HepG2 (cell line): ENCODE measurements at regions not wholly inside any gene's neighbourhood (a gene's known extent, or its start where the extent isn't known, plus 50 kb on each side); places are given as distances from the start of the nearest gene placed in this dataset.

Source experiments
- HDAC2 ChIP-seq: sonication (generic); formaldehyde crosslinking; IDR thresholded peaks from 2 replicates; pipeline ENCODE4 v1.4.0; 2020; ENCODE audit warnings: missing genetic modification reagents
- SIN3A ChIP-seq: IDR thresholded peaks from 2 replicates; pipeline ENCODE4 v1.6.1; 2011; ENCODE audit warnings: low read depth, mild to moderate bottlenecking, control low read depth, low read length, borderline replicate concordance
- TCF7L2 ChIP-seq: IDR thresholded peaks from 2 replicates; pipeline ENCODE4 v1.6.1; 2011; ENCODE audit warnings: mild to moderate bottlenecking, low read depth, low read length, moderate library complexity
- ZNF510 ChIP-seq: sonication (generic); formaldehyde crosslinking; IDR thresholded peaks from 2 replicates; pipeline ENCODE4 v1.4.0; 2020; ENCODE audit warnings: low read depth, mild to moderate bottlenecking, missing genetic modification reagents
- TF ChIP-seq, protein P1 (sequence below): sonication (generic); formaldehyde crosslinking; IDR thresholded peaks from 2 replicates; pipeline ENCODE4 v1.9.0; 2022; ENCODE audit warnings: missing genetic modification reagents, mild to moderate bottlenecking, borderline replicate concordance
- TF ChIP-seq, protein P2 (sequence below): sonication (generic); formaldehyde crosslinking; IDR thresholded peaks from 2 replicates; pipeline ENCODE4 v1.5.0; 2020; ENCODE audit warnings: mild to moderate bottlenecking, missing genetic modification reagents, moderate library complexity
- TF ChIP-seq, protein P3 (sequence below): IDR thresholded peaks from 2 replicates; pipeline ENCODE4 v1.6.1; 2012; ENCODE audit warnings: inconsistent platforms

DNA sequence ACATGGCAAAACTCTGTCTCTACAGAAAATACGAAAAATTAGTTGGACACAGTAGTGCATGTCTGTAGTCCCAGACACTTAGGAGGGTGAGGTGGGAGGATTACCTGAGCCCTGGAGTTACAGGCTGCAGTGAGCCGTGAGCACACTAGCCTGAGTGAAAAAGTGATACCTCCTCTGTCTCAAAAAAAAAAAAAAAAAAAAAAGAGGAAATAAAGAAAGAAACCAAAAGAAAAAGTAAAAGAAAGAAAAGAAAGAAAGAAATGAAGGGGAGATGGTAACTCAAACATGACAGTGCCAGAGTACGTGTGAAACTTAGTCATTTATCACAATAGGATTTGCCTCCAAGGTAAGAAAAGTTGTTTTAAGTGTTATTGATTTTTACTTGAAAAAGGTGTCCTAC lies 407.0 kb upstream of the MGAT4C start:
- TF ChIP-seq HDAC2 (CRISPR knock-in tag): no peak
- TF ChIP-seq, protein P1, sequence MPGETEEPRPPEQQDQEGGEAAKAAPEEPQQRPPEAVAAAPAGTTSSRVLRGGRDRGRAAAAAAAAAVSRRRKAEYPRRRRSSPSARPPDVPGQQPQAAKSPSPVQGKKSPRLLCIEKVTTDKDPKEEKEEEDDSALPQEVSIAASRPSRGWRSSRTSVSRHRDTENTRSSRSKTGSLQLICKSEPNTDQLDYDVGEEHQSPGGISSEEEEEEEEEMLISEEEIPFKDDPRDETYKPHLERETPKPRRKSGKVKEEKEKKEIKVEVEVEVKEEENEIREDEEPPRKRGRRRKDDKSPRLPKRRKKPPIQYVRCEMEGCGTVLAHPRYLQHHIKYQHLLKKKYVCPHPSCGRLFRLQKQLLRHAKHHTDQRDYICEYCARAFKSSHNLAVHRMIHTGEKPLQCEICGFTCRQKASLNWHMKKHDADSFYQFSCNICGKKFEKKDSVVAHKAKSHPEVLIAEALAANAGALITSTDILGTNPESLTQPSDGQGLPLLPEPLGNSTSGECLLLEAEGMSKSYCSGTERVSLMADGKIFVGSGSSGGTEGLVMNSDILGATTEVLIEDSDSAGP (CRISPR knock-in tag): no peak
- TF ChIP-seq, protein P2, sequence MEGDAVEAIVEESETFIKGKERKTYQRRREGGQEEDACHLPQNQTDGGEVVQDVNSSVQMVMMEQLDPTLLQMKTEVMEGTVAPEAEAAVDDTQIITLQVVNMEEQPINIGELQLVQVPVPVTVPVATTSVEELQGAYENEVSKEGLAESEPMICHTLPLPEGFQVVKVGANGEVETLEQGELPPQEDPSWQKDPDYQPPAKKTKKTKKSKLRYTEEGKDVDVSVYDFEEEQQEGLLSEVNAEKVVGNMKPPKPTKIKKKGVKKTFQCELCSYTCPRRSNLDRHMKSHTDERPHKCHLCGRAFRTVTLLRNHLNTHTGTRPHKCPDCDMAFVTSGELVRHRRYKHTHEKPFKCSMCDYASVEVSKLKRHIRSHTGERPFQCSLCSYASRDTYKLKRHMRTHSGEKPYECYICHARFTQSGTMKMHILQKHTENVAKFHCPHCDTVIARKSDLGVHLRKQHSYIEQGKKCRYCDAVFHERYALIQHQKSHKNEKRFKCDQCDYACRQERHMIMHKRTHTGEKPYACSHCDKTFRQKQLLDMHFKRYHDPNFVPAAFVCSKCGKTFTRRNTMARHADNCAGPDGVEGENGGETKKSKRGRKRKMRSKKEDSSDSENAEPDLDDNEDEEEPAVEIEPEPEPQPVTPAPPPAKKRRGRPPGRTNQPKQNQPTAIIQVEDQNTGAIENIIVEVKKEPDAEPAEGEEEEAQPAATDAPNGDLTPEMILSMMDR: no peak
- TF ChIP-seq ZNF510 (CRISPR knock-in tag): no peak
- TF ChIP-seq, protein P3, sequence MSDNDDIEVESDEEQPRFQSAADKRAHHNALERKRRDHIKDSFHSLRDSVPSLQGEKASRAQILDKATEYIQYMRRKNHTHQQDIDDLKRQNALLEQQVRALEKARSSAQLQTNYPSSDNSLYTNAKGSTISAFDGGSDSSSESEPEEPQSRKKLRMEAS: no peak
- no peak for TF ChIP-seq SIN3A
- TF ChIP-seq TCF7L2: no peak
